GM19455 (cell line): ENCODE measurements at regions not wholly inside any gene's neighbourhood (a gene's known extent, or its start where the extent isn't known, plus 50 kb on each side); places are given as distances from the start of the nearest gene placed in this dataset.

Experiments used
- ATAC-seq: cut with Tn5 transposase; IDR thresholded peaks from one replicate; pipeline ENCODE4 v1.9.1; 2021; ENCODE audit not compliant: unreplicated experiment

DNA sequence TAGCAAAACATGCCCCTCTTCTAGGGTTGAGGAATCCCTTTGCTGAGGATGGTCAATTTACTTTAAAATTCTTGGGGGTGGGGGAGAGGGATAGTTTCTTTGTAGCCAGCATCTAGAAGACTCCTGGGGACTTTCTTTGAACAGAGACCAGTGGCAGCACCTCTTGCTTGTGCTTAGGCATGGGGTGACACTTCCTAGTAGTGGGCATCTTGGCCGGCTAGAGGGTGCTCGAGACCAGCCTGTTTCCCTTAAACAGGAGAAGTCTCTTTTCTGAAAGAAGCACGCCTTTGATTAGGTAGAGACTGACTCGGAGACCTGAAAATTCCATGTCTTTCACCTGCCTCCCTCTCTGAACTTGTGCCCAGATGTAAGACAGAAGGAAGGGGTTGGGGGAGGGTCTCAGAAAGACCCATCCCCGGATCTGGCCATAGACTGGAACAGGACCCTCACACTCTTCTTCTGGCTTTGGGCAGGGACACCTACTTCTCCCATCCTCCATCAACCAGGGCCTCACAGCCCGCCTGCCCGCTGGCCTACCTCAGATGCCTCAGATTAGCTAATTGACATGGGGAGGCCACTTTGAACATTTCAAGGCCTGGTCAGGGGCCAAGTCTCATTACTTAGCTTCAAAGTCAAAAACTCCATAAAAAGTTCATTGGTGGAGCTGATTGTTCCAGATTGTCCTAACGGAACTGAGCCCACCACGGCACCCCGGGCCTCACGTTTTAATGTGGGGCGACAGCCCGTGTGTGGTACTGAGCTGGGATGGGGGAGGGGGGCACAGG lies 172.2 kb downstream of the CDC5L start:
- ATAC-seq, result no peak

DNA sequence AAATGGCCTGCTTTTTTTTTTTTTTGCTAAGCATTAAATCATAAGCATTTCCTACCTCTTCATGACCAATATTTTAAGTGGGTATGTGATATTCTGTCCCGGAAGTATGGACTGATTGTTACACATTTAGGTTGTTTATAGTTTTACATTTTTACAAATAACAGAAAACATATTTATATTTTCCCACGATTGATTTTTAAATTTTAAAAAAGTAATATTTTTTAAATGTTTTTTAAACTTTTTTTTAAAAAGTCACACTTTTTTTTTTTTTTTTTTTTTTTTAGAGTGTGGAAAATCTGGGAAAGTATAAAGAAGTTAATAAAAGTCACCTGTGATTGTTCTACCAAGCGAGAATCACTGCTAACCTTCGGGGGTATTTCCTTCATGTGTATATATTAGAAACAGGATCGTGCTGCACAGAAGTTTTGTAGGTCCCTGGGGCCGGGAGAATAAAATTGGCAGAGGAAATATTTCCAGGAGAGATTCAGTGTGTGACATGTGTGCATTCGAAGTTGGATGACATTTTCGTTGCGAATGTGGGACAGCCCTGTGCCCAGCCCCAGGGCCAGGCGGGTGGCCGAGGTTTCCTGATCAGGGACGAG lies 173.1 kb downstream of the CDC5L start:
- no peak for ATAC-seq

DNA sequence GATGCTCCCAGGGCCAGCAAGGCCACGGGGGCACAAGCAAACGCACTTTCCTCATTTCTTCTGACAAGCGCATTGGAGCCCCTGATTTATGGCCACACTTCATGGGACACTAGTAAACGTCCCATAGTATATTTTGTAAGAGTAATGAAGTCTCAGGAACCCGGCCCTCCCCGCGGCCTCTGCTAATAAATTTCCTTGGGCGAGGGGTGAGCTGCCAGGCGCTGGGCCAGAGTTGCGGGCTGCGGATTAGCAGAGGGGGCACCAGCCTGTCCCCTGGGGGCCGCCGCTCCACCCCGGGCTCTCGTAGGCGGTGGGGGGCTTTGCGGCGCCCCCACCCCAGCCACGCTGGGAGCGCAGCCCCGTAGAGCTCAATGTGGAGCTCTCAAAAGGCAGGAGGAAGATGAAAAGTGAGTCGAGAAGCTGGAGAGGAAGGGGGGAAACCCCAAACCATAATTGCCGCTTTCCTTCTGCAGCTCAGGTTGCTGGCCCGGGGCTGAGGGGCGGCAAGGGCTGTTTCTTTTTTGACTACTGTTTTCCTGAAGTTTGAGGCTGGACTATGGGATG lies 173.6 kb downstream of the CDC5L start:
- ATAC-seq, result no peak

DNA sequence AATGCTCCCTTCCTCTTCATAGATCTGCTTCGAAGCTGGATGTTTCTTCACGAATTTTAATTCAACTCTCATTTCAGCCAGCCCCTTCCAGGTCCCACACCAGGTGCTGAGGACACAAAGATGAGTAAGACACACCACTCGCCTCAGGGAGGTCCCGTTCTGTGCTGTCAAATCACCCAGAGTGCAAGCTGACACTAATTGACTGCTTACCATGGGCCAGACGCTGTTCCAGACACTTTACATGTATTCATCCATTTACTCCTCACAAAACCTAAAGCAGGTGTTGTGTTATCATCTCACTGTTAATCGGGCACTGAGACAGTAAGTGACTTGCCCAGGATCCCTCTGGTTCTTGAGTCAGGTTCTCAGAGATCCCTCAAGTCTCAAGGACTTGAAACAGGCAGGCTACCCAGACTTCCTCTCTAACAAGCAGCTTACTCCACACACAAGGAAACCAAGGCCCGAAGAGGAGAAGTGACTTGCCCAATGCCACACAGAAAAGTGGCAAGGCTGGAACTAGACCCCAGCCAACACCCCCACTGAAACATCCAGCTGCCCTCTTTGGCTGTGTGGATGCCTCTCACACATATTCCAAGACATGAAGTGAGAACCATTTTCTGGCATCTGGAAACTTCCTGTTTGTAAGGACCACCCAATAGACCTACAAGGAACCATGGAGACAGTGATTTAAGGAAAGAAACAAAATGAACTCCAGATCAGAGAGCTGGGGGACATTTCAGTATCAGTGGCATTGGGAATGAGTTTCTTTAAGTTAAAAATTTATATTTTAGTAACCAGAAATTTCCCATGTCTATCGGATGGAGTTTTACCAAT lies 174.5 kb downstream of the CDC5L start:
- no peak for ATAC-seq

DNA sequence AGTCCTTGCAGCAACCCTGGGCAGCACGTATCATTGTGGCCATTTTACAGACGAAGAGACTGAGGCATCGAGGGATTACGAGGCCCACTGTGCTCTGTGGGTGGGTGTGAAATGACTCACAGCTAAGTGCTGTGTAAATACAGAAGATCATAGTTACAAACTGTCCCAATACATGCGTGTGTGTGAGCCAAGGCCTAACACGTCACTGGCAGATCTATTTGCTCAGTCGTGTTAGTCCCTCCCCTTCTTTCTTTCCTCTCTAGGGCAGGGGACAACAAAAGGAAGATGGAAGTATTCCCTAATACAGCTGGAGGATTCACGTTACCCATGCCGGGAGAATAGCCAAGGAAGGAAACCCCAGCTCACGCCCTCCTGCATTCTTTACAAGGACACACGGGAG lies 175.9 kb downstream of the CDC5L start:
- no peak for ATAC-seq

DNA sequence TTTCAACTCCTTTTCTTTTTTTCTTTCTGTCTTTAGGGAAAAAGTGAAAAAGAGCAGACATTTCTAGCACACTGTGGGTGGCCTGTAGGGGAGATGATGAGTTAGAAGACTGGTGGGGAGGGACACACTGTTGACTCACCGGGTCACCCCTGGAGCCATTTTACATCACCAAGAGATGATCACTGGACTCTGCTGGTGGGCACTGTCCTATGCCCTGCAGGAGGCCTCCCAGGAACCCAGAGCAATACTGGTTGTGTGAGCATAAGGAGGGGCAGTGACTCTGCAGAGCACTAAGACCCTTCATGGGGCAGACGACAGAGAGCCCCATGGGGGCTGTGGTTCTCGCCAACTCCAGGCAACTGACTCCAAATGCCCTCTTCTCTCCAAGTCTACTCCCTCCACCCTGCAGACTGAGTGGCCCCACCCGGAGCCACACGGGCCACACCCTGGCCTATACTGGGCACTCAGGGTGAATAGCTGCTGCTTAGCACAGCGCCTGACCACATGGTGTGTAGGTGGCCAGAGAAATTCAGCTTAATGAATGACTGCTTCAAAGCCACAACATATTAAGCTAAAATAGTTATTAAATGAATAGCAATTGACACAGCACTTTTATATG lies 177.5 kb downstream of the CDC5L start:
- no peak for ATAC-seq

DNA sequence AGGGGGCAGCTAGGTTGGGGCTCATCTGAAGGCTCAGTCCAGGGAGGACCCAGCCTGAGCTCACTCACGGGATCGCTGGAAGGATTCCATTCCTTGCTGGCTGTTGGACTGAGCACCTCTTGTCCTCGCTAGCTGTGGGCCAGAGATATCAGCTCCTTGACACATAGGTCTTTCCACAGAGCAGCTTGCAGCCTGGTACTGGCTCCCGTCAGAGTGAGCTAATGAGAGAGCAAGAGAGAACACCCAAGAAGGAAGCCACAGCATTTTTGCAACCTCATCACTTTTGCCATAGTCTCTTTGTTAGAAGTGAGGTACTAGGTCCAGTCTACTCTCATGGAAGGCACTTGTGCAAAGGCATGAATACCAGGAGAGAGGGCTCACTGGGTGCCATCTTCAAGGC lies 179.9 kb downstream of the CDC5L start:
- ATAC-seq, result no peak

DNA sequence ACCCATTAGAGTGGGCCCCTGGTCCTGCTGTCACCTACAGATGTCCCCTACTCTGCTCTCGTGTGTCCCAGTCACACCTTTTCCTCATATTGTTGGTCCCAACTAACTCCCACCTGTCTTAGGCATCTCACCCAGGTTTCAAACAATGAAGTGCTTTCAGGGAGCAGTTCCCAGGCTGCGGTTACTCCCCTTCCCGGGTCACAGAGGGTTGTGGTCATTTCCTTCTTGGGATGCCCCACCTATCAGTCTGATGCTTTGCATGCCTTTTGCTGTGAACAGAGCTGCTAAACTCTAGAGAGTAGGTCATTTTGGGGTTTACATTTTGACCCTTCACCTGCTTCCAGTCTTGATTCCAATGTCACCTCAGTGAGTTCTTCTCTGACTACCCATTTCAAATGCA lies 181.6 kb downstream of the CDC5L start:
- no peak for ATAC-seq

DNA sequence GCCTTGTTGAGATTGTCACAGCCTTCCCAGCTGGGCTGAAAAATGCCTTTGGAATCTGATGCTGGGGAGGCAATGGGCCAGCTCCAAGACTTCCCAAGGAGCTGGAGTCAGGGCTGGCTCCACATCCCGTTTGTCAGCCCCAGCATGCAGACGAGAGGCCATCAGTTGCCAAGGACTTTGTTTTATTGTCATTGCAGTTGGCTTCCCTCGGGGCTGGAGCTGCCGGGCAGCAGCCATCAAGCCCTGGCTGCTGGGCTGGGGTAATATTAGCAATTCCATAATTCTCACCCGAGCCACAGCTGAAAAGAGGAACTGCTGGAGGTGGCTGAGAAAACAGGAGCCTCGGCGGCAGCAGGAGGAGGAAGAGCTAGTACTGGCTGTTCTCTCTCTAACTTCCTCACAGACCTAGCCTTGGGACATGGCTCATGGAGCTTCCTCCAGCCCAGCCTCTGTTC lies 182.5 kb downstream of the CDC5L start:
- no peak for ATAC-seq

DNA sequence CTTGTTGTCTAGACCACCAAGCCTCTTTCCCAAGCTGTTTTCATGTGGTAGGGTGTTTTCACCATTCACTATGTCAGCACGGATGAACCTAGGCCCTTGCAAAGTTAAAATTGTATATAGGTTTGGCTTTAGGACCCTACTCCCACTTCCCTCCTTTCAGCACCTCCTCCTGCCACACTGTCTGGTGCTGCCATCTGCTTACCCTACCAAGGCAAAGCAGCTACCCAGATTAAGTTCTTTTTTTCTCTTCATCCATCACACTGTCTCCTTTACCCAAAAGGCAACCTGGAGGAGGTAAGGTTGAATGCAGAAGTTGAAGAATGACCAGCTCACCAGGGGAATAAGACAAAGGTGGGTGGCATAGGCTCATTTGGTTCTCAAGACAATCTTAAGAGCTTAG lies 184.0 kb downstream of the CDC5L start:
- no peak for ATAC-seq

DNA sequence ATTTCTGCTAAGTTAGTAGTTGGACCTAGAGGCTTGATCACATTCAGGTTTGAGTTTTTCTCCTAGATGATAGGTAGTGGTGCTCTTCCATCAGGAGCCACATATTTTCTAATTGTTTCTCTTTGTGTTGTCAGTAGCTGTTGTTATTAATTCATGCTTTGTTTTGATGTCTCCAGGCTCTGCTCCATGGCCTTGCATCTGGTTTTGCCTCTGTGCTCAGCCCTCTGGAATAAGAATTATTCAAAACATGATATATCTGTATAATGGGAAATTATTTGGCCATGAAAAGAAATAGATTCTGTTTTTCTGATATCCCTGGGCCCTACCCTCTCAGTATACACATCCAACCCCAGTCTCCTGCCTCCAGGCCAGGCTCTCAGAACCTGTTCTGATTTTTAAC lies 184.8 kb downstream of the CDC5L start:
- no peak for ATAC-seq

DNA sequence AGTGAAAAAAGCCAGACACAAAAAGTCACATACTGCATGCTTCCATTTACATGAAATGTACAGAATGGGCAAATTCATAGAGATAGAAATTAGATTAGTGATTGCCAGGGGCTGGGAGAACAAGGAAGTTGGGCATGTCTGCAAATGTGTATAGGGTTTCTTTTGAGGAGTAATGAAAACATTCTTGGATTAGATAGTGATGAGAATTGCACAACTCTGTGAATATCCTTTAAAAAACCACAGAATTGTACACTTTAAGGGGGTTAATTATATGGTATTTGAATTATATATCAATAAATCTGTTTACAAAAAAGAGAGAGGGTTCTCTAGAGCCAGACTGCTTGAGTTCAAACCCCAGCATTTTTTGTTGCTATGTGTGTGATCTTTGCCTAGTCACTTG lies 188.1 kb downstream of the CDC5L start:
- no peak for ATAC-seq

DNA sequence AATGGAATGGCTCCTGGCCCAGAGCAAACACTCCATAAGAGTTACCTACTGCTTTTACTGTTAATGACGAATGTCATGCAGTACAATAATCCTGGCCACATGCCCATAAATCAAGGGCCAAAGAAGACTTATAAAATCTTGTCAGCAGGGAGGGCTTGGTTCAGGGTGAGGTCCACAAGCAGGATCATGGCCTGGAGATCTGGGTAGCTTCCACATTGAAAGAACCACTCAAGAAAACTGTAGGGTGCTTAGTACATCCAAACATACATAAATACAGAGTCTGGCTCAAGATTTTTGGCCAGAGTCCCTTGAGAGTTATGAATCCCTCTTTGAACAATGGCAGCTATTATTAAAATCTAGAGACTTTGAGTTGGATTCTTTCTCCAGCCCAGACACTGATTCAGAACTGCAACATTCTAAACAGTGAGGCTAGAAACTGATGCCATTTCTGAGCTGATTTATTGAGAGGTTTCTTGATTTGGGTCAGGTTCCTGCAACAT lies 188.7 kb downstream of the CDC5L start:
- no peak for ATAC-seq

DNA sequence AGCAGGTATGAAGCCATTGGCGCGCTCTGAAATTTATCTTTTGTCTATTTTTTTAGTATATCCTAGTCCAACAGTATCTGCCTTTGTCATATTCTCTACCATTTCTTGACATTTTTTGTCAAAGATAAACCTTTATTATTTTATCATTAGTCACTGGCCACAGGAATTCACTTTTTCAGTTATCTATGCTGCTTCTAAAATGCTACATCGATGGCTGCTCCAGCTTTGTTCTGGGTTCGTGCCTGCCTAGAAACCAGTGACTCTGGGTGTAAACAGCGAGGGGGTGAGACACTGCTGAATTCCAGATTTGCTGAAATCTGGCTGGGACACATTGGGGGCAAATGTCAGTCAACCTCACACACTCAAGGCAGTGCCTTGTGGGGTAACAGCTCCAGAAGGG lies 193.4 kb downstream of the CDC5L start:
- no peak for ATAC-seq

DNA sequence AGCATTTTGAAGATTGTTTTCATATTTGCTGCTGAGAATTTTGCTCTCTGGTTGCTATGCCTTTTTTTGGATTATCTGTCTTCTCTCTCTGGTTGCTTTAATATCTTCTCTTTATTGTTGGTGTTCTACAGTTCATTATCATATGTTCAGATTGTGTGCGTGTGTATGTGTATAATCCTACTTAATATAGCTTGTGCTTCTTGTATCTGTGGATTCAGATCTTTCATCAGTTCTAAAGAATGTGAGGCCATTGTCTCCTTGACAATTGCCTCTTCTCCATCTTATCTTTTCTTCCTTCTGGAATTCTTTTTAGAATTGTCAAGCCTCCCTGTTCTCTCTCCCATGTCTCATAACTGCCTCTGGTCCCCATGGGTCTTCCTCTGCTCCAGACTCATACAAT lies 195.4 kb downstream of the CDC5L start:
- no peak for ATAC-seq

DNA sequence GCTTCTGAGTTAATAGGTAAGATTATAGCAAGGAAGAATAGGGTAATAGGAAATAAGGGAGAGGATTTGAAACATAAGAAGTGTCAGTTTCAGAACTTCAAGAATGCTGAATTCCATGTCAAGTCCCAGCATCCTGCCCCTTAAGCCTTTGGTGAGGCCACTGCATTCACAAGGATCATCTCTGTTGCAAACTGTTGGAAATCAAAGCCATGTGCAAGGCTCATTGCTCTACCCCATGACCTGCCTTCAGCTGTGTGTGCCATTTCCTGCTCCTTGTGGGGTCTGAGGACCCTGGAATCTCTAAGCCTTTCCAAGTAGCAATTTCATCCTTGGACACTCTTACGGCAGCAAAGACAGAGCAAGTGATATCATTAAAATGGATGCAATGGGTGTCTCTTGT lies 203.0 kb downstream of the CDC5L start:
- no peak for ATAC-seq

DNA sequence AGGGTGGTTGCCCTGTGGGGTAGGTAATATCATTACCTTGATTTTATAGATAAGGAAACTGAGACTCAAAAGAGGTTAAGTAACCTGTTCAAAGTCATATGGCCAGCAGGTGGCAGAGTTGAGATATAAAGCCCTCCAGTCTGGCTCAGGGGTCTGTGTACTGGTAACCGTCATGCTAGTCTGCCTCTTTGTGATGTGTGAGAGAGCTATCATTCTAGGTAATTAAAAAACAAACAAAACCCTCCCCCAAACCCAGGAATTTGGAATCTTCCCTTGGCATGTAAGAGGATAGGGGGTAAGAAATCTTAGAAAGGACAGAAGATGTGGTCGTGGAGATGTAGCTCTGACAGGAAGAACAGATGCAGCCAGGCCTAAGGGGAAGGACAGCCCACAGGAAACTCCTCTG lies 206.0 kb downstream of the CDC5L start:
- ATAC-seq, result no peak

DNA sequence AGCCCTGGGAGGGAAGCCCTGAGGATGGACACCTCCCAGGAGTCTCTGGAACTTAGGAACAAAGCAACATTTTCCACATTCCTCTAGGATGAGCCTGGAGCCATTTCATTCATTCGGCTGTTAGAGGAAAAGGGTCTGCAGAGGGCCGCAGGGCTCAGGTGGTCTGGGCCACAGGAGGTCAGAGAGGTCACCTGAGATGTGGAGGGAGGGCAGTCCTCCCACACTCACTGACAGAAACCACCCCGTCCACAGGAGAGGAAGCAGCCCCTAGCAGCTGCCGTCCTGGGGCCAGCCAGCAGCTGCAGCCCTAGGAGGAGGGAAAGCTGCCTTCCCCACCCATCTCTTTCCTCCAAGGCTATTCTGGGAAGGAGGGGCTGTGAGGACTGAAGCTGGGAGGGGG lies 207.0 kb downstream of the CDC5L start:
- no peak for ATAC-seq

DNA sequence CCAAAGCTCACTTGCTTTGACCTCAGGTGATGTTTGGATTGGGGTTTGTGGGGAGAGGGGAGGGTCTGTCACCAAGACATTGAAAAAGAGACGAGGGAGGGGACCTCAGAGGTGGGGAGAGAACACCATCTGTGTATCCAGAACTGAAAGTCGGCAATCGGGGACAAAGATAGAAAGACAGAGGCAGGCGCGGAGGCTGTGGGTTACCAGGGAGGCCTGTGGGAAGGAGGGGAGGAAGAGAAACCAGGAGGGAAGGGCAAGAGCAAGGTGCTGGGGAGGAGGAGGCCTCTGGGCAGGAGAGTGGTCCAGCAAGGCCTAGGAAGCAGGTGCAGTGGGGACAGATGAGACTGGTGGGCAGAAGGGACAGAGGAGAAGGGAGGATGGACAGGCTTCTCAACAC lies 211.2 kb downstream of the CDC5L start:
- no peak for ATAC-seq

DNA sequence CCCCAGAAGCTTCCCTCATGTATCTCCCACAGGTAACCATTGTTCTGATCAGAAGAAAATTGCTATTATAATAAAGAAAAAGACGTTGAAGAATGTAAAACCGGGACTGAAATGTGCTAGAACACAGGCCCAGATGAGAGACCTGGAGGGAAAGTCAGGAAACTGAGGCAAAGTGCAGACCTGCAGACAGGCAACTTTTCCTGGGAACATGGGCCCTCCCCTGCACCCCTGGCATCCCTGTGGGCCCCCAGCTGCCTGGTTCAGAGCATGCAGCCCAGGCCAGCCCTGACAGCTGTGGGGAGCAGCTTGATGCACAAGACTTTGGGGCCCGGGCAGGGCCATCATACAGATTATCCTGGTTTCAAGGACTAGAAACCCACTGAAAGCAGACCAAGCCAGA lies 212.2 kb downstream of the CDC5L start:
- ATAC-seq, result no peak

DNA sequence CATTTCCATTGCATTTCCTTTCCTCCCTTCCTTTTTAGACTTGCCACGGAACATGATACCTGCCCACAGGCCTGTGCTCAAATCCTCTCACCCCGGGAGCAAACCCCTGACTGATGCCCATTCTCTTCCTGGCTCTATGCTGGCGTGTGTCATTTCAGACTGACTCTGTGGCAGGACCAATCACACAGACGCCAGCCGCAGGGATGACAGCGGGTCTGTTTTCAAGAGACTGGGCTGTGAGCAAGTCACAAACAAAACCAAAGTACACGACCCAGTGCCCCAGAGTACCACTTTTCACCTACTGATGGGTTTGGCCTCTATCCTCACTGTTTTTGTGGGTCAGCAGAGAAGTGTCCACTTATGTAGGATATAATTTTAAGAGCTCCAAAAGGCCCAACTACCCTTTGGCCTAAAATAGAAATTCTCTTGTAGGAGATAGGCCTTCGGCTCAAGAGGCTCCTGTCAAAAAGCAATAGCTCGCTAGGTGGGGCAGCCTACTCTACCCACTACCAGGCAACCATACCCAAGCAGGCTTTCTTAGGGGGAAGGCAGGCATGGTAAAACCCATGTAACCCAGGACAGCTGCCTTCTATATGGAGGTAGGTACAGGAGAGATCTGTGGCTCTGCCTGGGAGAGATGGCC lies 215.7 kb downstream of the CDC5L start:
- ATAC-seq, result no peak
